PC-9 (cell line): ENCODE measurements at regions not wholly inside any gene's neighbourhood (a gene's known extent, or its start where the extent isn't known, plus 50 kb on each side); places are given as distances from the start of the nearest gene placed in this dataset.

ENCODE experiments used
- EZH2 ChIP-seq: fragments of 200-600 bp; sonication (generic); IDR thresholded peaks from 2 replicates; pipeline ENCODE4 v1.8.0; 2017; ENCODE audit warnings: antibody characterized with exemption, low read depth
- TF ChIP-seq, protein P1 (sequence below): fragments of 200-600 bp; sonication (generic); conservative IDR thresholded peaks from 2 replicates; pipeline ENCODE4 v1.6.1; 2017; ENCODE audit warnings: mixed run types, antibody characterized with exemption, mild to moderate bottlenecking, moderate library complexity

GRCh38 chr11:79794484-79795393 is 353.9 kb upstream of the TENM4 start:
- TF ChIP-seq, protein P1, sequence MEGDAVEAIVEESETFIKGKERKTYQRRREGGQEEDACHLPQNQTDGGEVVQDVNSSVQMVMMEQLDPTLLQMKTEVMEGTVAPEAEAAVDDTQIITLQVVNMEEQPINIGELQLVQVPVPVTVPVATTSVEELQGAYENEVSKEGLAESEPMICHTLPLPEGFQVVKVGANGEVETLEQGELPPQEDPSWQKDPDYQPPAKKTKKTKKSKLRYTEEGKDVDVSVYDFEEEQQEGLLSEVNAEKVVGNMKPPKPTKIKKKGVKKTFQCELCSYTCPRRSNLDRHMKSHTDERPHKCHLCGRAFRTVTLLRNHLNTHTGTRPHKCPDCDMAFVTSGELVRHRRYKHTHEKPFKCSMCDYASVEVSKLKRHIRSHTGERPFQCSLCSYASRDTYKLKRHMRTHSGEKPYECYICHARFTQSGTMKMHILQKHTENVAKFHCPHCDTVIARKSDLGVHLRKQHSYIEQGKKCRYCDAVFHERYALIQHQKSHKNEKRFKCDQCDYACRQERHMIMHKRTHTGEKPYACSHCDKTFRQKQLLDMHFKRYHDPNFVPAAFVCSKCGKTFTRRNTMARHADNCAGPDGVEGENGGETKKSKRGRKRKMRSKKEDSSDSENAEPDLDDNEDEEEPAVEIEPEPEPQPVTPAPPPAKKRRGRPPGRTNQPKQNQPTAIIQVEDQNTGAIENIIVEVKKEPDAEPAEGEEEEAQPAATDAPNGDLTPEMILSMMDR, result no peak
- no peak for TF ChIP-seq EZH2
